Thyroid gland (tissue), 4 donors: ENCODE measurements at regions not wholly inside any gene's neighbourhood (a gene's known extent, or its start where the extent isn't known, plus 50 kb on each side); places are given as distances from the start of the nearest gene placed in this dataset.

Source experiments
- CTCF ChIP-seq, 6 experiments: fragments of 200-600 bp in 3 of 6; fragments of 450-650 bp in 3 of 6; sonication (generic) in 3 of 6; IDR thresholded peaks; one replicate each; pipeline ENCODE4 v1.5.1; 2016 to 2019; ENCODE audit warnings: antibody characterized with exemption in 6 of 6, mild to moderate bottlenecking in 2 of 6, inconsistent platforms in 1 of 6, moderate library complexity in 1 of 6
- POLR2A ChIP-seq, 2 donors: fragments of 450-650 bp; IDR thresholded peaks; one replicate each; pipeline ENCODE4 v1.6.1; 2017; ENCODE audit warnings: antibody characterized with exemption in 2 of 2, mild to moderate bottlenecking in 2 of 2, moderate library complexity in 1 of 2

GRCh38 chr3:134737516-134737915 lies 57.5 kb upstream of the EPHB1 start:
- TF ChIP-seq CTCF (IDR thresholded peaks at IDR 0.05) (no peak), POLR2A (IDR thresholded peaks at IDR 0.05) (no peak)
